ENCODE measurements at regions not wholly inside any gene's neighbourhood (a gene's known extent, or its start where the extent isn't known, plus 50 kb on each side); places are given as distances from the start of the nearest gene placed in this dataset.

- no peaks in the 10 kb centered on the region for H3F3A ChIP-seq (ENCODE audit: low read depth)
- H3K4me3 ChIP-seq (ENCODE audit: low read length, poor library complexity, severe bottlenecking), result no peak overlapping the region
- no peaks in the 10 kb centered on the region for H3K27me3 ChIP-seq (ENCODE audit: insufficient read depth, low read length, poor library complexity, severe bottlenecking)
- H3K36me3 ChIP-seq (ENCODE audit: insufficient read depth, low read length), result no peaks in the 10 kb centered on the region
- H2AFZ ChIP-seq (ENCODE audit: low read length), result no peak overlapping the region
- H3K4me1 ChIP-seq (ENCODE audit: insufficient read depth, low read length, poor library complexity, severe bottlenecking), result no peaks in the 10 kb centered on the region
- no peak overlapping the region for H3K9ac ChIP-seq (ENCODE audit: low read depth, low read length, poor library complexity, severe bottlenecking)
- no peak for TF ChIP-seq EZH2phosphoT487 (IDR thresholded peaks at IDR 0.05; ENCODE audit: borderline replicate concordance)
- no peak for TF ChIP-seq CTCF (conservative IDR thresholded peaks at IDR 0.05; ENCODE audit: low read length)
- H3K9me2 ChIP-seq (replicated peaks; ENCODE audit: low read depth, low read length), result no peaks in the 10 kb centered on the region
- no peaks in the 10 kb centered on the region for H3K9me3 ChIP-seq (ENCODE audit: insufficient read depth, low read depth, low read length)
- H3K79me2 ChIP-seq (ENCODE audit: insufficient read depth, low read length), result no peaks in the 10 kb centered on the region
- no peaks in the 10 kb centered on the region for H4K20me1 ChIP-seq (ENCODE audit: insufficient read depth, low read length, poor library complexity, severe bottlenecking)
- H3K4me2 ChIP-seq (ENCODE audit: low read depth, low read length, poor library complexity, severe bottlenecking), result no peak overlapping the region
These were observed 184.3 kb upstream of the CTBP2 start for GRCh38 chr10:125344573-125345171.

DNA sequence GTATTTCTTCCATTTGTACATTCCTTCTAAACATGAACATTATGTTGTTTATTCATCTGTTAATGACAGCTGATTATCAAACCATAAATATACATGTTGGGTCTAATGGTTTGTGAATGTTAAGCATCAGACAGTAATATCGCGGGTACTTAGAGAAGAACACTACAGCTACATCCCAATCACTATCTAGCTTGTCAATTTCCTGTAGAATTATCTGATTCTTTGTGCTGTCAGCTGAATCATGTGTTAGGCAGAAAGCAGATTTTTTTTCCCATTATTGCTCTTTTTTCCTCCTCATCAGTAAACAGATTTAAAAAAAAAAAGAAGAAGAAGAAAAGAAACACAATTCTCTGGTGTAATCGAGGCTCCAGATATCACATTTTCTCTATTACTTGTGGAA is 183.6 kb upstream of the CTBP2 start:
- no peaks in the 10 kb centered on the region for H3K27me3 ChIP-seq (ENCODE audit: insufficient read depth, low read length, poor library complexity, severe bottlenecking)
- no peaks in the 10 kb centered on the region for H3K79me2 ChIP-seq (ENCODE audit: insufficient read depth, low read length)
- H4K20me1 ChIP-seq (ENCODE audit: insufficient read depth, low read length, poor library complexity, severe bottlenecking), result no peaks in the 10 kb centered on the region
- H3K4me2 ChIP-seq (ENCODE audit: low read depth, low read length, poor library complexity, severe bottlenecking), result no peak overlapping the region
- no peak overlapping the region for H3K9ac ChIP-seq (ENCODE audit: low read depth, low read length, poor library complexity, severe bottlenecking)
- no peak overlapping the region for H2AFZ ChIP-seq (ENCODE audit: low read length)
- no peaks in the 10 kb centered on the region for H3K9me3 ChIP-seq (ENCODE audit: insufficient read depth, low read depth, low read length)
- H3K36me3 ChIP-seq (ENCODE audit: insufficient read depth, low read length), result no peaks in the 10 kb centered on the region
- H3K4me1 ChIP-seq (ENCODE audit: insufficient read depth, low read length, poor library complexity, severe bottlenecking), result no peaks in the 10 kb centered on the region
- no peaks in the 10 kb centered on the region for H3F3A ChIP-seq (ENCODE audit: low read depth)
- H3K9me2 ChIP-seq (replicated peaks; ENCODE audit: low read depth, low read length), result no peaks in the 10 kb centered on the region
- H3K4me3 ChIP-seq (ENCODE audit: low read length, poor library complexity, severe bottlenecking), result no peak overlapping the region
- TF ChIP-seq CTCF (conservative IDR thresholded peaks at IDR 0.05; ENCODE audit: low read length), result no peak
- no peak for TF ChIP-seq EZH2phosphoT487 (IDR thresholded peaks at IDR 0.05; ENCODE audit: borderline replicate concordance)

DNA sequence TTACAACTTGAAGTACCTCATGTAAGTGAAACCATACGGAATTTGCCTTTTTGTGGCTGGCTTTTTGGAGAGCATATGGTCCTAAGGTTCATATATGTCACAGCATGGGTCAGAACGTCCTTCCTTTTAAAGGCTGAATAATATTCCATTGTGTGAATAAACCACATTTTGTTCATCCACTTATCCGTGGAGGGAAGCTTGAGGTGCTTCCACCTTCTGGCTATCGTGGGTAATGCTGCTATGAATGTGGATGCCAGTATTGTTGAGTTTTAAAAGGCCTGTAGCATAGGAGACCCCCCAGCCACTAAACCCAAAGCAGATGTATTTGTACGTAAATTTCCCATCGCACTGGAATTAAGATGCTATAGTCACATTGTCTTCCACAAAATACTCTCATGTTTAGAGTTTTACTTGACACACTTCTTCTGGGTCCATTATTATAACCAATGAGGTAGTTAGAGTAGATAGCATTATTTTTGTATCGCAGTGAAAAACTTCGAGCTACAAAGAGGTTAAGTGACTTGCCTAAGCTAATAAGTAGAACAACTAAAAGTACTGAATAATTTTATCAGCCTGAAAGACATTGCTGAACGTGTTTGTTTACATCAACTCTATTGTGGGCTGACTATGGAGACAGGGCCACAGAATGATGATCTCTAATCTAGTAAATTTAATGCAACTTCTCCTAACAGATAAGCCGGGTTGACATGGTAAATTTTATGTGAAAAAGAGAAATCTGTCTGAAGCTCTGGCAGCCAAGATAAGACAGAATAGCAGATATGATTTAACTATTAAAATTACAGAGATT is 183.0 kb upstream of the CTBP2 start:
- H3K9me2 ChIP-seq (replicated peaks; ENCODE audit: low read depth, low read length), result no peaks in the 10 kb centered on the region

More for the DNA sequence above, 183.0 kb upstream of the CTBP2 start:
- H3K36me3 ChIP-seq (ENCODE audit: insufficient read depth, low read length), result no peaks in the 10 kb centered on the region
- no peaks in the 10 kb centered on the region for H4K20me1 ChIP-seq (ENCODE audit: insufficient read depth, low read length, poor library complexity, severe bottlenecking)
- H3K79me2 ChIP-seq (ENCODE audit: insufficient read depth, low read length), result no peaks in the 10 kb centered on the region
- no peak overlapping the region for H3K9ac ChIP-seq (ENCODE audit: low read depth, low read length, poor library complexity, severe bottlenecking)
- no peak overlapping the region for H3K4me2 ChIP-seq (ENCODE audit: low read depth, low read length, poor library complexity, severe bottlenecking)
- H3K27me3 ChIP-seq (ENCODE audit: insufficient read depth, low read length, poor library complexity, severe bottlenecking), result no peaks in the 10 kb centered on the region
- H3F3A ChIP-seq (ENCODE audit: low read depth), result no peaks in the 10 kb centered on the region
- TF ChIP-seq CTCF (conservative IDR thresholded peaks at IDR 0.05; ENCODE audit: low read length), result peak; percentile 44
- no peak for TF ChIP-seq EZH2phosphoT487 (IDR thresholded peaks at IDR 0.05; ENCODE audit: borderline replicate concordance)
- no peaks in the 10 kb centered on the region for H3K4me1 ChIP-seq (ENCODE audit: insufficient read depth, low read length, poor library complexity, severe bottlenecking)
- no peak overlapping the region for H3K4me3 ChIP-seq (ENCODE audit: low read length, poor library complexity, severe bottlenecking)
- H2AFZ ChIP-seq (ENCODE audit: low read length), result no peak overlapping the region
- H3K9me3 ChIP-seq (ENCODE audit: insufficient read depth, low read depth, low read length), result no peaks in the 10 kb centered on the region
